ENCODE measurements at regions not wholly inside any gene's neighbourhood (a gene's known extent, or its start where the extent isn't known, plus 50 kb on each side); places are given as distances from the start of the nearest gene placed in this dataset.

GRCh38 chr2:116676776-116677175 lies 1137.7 kb upstream of the DDX18 start:
- TF ChIP-seq CTCF (IDR thresholded peaks at IDR 0.05) (no peak), POLR2A (IDR thresholded peaks at IDR 0.05) (no peak)
